SW480 (cell line): ENCODE measurements at regions not wholly inside any gene's neighbourhood (a gene's known extent, or its start where the extent isn't known, plus 50 kb on each side); places are given as distances from the start of the nearest gene placed in this dataset.
"Not testable (repeated sequence)": the region's sequence is repeated elsewhere in the genome, so short reads cannot be mapped to it uniquely, and the experiment has no call there.

ENCODE experiments used
- DNase-seq: peaks from one replicate; pipeline ENCODE4 v3.0.0-alpha.2; 2016; ENCODE audit warnings: low spot score

DNA sequence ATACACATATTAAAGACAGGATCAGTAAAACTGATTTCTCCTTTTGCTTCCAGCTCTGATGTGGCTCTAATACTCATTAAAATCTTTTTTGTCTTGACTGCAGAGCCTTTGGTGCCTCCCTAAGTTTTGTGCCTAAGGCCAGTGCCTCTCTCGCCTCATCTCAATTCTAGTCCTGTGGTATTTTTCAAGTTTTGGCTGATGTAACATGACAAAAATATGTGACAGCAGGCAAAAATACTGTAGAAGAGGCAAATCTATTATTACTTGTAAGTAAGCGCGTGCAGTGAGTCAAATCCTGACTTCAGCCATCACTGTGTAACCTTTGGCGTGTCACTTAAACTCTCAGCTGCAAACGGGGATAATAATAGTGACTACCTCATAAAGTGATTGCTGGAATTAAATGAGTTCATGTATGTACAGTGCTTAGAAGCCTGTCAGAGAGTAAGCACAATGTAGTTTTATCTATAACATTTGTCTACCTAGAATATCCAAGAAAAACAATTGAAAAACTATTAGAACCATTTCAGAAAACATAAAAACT is 74.0 kb downstream of the MAB21L3 start:
- no peak for DNase-seq

DNA sequence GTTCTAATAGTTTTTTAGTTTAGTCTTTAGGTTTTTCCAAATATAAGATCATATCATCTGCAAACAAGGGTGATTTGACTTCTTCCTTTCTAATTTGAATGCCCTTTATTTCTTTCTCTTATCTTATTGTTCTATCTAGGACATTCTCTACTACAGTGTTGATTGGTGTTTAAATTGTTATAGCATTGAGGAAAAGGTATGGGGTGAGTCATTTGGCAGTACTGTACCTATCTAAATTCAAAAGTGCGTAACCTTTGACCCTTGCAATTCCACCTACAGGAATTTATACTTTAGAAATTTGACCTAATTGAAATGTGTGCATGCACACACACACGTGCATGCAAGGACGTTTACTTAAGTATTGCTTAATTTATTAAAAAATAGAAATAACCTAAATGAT is 78.3 kb downstream of the MAB21L3 start:
- DNase-seq: peak; percentile 10

DNA sequence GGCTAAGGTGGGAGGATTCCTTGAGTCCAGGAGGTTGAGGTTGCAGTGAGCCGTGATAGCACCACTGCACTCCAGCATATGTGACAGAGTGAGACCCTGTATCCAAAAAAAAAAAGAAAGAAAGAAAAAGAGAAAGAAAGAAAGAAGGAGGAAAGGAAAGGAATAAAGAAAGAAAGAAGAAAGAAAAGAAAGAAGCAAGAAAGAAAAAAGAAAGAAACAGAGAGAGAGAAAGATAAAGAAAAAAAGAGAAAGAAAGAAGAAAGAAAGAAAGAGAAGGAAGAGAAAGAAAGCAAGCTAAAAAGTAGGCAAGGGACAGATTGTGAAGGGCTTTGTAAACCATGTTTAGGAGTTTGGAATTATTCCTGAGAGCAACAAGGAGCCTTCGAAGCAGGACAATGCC is 80.1 kb downstream of the MAB21L3 start:
- no peak for DNase-seq

DNA sequence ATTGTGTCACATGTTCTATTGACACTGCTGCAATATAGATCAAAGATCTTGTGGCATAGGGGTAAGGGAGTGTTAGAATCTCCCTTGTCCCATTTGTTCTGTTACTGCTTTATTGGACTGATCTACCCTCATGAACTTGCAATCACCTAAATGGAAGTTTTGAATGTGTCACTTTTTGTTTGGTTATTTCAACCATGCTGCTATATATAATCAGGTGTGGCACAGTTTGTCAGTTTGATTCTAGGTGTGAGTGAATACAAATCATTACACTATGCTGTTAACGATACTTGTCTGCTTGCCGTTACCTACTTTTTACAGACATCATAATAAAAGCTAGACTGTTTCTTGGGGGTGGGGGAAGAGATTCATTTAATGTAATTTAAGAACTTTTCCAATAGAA is 82.6 kb downstream of the MAB21L3 start:
- no peak for DNase-seq

DNA sequence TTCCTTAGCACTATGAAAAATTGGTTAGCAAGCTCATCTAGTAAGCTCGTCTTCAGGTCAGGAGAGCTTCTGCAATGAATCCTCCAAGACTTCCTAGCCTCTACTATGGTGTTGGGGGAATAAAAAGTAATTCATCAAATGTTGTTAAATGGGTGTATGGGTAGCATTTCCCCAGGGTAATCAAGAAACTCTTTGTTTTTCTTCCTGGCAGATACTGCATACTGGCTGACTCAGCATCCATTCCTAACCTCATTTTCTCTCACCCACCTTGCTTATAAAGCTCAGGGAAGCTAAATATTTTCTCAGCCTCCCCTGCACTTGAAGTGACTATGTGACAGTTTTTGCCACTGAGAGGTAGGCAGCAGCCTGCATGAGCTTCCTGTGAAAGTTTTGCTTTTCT is 83.4 kb downstream of the MAB21L3 start:
- DNase-seq: no peak

DNA sequence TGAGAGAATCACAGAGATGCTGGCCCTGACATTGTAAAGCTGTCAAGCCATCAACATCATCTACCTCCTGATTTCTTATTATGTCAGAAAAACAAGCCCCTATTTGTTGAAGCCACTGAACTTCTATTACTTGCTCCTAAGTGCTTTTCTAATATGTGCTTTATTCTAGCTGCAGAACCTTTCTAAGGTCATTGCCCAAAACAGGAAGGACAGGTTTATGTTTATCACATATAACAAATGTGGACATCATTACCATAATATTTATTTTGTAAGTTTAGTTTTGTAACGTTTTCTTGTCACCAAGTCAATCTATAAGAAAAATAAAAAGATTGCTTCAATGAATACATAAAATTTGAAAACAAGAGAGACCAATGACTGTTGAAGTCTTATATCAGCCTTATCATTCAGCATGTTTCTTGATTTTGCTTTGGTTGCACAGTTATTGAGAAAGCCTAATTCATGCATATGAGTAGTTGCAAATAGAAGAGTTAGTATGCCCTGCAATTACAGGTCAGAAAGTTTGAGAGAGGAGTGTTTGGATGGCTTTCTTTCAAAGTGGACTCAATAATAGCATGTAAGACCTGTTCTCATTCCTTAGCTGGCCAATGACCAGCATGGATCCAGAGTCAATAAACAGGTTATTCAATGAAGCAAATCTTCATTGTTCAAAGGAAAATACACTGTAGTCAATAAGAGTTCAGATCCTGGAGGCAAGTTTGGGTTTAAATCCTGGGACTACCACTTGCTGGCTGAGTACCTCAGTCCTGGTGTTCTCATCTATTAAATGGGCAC is 84.1 kb downstream of the MAB21L3 start:
- DNase-seq: no peak

DNA sequence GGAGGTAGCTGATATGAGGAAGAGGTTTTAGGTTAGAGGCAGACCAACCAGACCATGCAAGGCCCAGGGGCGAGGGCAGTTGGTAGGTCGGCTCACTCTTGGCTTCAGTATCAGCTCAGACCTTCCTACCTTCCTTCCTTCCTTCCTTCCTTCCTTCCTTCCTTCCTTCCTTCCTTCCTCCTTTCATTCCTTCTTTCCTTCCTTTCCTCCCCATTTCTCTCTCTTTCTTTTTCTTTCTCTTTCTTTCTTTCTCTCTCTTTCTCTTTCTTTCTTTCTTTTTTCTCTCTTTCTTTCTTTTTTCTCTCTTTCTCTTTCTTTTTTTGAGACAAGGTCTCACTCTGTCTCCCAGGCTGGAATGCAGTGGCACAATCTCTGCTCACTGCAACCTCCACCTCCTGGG is 89.1 kb downstream of the MAB21L3 start:
- DNase-seq: not testable (repeated sequence)

DNA sequence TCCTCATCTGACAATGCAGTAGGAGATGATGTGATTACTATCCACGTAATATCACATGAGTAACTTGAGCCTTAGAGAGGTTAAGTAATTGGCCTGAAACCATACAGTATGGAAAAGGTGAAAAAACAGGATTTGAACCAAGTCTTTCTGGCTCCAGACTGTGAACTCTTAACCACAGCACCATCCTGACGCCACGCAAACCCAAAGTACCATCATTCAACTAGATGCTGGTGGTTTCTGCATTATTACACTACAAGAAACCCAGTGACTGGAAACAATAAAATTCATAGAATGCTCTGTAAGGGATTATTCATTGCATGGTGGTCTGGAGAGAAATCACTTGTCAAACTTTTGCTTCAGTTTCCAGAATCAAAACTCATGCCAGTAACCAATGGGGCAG is 90.7 kb downstream of the MAB21L3 start:
- DNase-seq: no peak

DNA sequence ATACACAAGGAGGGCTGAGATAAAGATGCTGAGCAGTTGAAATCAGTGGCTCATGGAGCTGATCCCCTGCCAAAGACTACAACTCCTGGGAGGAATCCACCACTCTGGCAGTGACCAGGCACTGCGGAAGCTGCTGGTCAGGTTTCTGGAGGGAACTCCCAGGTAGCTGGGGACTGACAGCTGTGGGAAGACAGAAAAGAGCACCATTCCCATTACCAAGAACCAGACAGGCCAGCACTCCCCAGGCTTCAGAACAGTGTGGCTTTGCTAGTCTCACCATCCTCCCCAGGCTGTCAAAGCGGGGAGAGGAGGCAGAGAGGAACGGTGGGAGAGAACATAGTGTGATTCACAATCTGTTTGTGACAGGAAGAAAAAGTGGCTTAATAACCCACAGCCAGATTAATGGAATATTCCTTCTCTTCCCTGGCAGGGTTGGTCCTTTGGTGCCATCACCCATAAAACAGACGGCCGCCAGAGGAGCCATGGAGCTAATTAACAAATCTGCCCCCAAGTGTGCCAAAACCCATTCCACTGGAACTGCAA is 92.1 kb downstream of the MAB21L3 start:
- no peak for DNase-seq

DNA sequence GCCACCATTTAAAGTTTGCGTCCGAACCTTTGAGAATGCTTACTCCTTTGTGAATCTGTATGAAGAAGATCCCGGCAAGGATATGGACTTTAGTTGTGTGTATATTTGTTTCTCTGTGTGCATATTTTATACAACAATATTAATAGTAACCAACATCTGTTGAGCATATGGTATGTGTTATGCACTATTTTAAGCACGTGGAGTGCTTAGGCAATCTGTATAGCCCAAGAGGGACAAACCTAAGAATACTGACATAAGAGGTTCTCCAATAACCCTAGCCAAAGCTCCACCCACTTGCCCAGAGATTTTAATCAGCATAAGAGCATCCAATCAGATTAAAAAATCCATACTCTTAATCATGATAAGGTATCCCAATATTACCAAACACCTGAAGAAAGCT is 92.7 kb downstream of the MAB21L3 start:
- DNase-seq: no peak

DNA sequence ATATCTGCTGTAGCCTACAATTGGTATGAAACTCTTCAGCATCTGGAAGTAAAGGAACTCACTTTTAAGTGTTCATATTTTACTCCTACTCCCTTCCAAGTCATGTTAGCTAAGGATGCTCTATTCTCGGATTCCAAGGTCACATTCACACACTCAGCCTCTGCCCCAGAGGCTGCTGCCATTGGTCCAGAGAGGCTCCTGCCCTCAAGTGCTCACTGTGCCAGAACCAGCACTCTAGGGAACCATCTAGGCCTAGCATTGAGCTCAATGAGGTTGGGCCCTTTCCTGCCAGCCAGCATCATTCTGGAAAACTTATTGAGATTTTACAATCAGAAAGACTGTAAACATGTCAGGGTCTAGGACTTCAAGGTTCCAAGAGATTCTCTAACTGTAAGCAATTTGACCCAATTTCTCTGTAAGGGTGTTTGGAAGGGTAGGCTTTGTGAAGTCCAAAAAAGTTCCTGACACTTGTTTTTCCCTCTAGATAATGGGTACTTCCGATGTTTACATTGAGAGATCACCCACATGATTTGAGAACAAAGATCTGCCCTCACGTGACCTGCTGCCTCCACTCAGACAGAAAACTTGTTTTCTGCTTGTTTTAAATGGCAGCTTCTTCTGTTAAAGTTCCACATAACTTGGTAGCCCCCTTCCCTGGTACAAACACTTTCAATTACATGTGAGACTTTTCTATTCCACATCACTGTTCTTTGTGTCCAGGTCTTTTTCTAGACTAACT is 94.9 kb downstream of the MAB21L3 start:
- no peak for DNase-seq

DNA sequence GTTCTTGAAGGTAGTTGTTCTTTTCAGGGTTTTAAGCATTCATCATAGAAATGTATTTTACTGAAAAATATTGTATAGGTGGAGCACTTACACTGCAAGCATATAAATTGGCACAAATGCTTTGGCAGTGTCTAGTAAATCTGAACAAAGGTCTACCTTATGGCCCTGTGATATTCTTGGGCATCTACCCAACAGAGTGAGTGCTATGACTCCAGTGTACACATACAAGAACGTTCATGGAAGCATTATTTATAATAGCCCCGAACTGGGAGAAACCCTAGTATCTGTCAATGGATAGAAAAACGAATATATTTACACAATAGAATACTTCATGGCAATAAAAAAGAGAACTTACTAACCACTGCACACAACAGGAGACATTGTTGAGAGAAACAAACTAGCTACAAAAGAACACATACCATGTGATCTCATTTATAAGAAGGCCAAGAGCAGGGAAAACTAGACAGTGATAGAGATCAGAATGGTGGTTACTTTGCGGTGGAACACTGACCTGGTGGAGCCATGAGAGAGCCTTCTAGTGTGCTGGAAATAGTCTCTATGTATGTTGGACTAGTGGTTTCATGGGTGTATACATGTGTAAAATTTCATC is 96.0 kb downstream of the MAB21L3 start:
- DNase-seq: no peak

DNA sequence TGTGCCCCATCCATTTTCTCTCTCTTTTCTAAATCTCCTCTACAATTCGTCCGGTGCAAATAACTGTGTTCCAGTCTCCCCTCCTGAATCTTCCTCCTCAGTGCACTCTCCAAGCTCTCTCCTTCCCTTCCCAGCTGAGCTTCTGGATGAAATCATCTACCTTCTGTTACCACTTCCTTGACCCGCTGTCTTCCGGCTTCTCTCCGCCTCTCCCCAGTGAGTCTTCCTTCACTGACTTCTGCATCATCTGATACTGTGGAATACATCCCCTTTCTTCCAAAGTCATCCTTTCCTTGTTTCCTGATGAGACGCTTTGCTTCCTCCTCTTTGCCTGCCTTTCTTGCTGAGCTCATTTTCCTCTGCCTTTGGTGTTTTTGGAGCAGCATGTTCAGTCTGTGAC is 96.9 kb downstream of the MAB21L3 start:
- DNase-seq: no peak

DNA sequence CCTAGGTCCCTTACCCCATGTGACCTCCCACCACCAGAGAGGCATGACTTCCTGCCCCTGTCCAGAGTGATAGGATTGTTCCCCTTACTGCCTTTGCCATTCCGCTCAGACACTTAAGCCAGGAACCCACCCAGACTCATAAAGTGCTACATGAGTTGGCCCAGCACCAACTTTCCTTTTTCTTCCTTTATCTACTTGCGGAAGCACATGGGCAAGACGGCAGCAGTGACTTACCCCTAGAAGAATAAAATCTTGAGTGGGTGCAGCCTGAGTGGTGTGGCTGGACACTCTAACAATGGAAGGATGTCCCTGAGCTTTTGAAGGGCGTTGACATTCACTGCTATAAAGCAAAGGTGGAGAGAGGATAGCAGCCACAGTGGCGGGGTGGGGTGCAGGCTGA is 100.1 kb downstream of the MAB21L3 start:
- DNase-seq: no peak

DNA sequence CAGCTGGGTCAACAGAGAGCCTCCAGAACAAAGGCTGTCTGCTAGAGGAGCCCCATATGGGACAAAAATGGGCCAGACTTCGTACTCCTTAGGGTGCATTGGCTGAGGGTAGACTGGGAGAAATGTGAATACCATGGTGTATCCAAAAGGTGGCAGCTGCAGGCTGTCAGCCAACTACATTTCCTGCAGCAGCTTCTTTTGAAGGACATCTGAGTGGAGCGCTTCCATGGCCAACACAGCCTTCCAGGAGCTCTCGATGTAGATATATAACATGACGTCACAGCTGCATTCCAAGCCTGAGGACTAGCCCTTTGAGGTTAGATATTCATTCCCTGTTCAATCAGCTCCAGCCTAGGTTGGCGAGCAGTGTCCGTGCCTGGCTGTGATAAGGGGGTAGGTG is 107.7 kb downstream of the MAB21L3 start:
- DNase-seq: peak; percentile 32

DNA sequence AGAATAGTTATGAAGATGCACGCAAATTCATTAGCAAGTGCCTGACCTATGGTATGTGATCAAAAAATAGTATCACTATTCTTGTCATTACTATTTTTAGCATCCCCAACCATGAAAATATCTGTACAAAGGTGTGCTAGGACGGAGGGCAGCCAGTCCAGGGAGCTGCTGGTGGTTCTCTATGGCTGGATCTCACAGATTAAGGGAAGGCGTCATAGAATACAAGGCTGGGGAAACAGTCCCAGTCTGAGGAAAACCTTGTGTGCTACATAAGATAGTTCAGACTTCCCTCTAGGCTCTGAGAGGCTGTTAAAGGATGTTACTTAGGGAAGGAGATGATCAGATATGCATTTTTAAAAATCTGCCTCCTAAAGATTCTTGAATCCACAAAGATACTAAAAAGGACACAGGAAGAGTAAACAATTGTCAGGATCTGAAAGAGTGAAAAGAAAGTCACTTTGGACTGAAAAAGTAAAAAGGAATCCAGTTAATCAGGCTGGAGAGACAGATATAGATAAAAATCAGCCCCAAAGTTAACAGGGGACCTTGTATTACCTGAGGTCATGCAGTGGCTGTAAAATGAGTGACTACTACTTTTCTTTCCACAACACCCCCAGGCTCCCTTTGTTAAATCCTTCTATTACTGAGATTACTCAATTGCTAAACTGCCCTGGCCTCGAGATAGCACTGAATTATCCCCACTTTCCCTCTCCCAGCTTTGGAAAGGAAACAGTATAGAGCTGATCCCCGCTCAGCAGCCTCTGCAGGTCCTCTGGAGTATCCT is 108.6 kb downstream of the MAB21L3 start:
- no peak for DNase-seq

DNA sequence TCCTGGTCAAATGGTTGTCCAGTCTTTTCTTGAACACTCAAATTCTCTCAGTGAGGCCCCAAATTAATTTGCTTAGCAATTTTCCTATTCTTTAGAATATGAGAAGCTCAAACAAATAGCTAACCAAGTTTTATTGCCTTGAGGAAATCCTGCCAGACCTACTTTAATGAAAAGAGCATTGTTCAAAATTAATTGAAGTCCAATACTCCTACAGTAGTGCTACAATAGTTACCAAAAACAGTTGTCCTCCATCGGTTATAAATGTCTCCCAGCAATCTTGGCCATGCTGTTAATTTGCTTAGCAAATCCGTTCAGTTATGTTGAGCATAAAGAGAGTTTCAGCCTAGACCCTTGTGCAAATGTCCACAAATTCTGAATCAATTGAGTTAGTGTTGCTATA is 112.9 kb downstream of the MAB21L3 start:
- no peak for DNase-seq

DNA sequence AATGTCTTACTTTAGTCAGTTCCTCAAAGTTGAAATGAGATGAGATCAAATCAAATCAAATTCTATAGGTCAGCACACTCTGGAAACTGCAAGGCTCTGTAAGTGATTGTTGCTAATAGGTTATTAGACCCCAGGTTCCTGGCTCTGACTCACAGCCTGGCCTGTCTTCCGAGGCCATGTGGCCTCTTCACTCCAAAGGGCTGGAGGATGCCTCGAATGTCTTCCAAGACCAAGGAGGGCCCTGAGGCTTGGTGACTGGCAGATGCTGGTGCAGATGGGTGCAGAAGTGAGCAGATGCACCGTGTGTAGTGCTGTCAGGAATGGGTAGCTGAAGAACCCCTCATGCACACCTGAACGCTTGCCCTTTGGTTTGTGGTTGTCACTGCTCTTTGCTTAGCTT is 113.4 kb downstream of the MAB21L3 start:
- no peak for DNase-seq

DNA sequence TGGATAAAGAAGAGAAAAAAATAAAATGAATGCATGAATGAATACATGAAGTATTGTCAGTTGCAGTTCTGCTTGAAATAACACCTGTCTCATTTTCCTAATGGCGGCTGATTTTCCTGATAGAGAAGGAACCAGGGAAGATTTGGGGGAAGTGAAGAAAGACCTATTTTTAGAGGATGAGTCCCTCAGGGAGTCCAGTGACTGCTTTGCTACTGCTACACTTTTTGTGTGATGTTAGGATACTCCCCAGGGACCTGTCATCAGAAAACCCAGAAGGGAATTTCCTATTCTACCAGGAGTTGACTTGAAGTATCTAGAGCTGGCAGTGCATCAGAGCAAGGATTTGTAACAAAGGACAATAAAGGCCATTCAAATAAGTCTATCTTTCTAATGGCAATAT is 114.8 kb downstream of the MAB21L3 start:
- DNase-seq: no peak

DNA sequence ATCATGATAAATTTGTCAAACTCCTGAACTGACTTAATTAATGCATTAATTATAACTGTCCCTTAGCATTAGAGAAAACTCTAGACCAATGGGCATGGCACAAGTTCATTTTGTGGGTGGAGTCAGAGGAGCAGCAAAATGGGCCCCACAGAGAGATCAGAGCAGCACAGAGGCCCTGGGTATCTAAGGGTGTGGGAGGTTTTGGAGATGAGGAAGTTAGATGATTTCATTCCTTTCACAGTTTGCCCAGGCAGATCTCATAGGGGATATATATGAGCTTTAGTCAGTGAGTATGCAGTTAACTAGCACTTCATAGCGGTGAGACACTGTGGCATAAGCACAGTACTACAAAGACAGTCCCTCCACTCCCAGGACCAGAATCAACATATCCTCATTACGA is 117.3 kb downstream of the MAB21L3 start:
- DNase-seq: no peak

DNA sequence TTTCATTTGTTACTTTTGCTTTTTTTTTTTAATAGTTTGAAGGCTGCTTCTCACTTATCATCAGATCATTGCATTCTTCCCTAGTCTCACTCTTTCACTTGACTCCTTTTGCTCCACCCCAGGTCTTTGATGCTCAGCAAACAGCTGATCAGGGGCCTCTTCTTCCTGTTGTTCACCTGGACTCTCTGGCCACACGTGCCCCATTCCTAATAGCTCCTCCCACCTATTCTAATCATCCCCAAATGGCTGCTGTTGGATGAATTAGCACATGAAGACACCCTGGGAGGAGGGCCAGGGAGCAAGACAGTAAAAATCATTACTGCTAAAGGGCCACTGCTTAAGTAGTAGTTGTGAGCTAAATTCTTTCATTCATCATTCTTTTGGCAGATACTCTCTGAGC is 119.5 kb downstream of the MAB21L3 start:
- DNase-seq: peak; percentile 31

DNA sequence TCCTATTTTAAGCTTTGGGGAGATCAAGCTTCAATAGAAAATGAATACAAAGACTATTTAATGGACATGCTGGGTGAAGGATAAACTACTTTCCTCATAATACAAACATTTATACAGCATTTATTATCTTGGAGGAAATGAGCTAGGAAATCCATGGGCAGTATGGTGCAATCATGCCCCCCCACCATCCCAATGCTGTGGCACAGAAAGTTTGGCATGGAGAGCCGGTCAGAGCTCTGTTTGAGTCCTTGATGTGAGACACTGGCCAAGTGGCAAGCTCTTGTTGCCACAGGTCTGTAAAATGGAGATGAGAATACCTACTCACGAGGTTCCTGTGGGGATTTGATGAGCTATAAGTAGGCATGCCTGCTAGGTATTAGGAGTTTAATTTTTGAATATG is 120.6 kb downstream of the MAB21L3 start:
- no peak for DNase-seq
